Neural progenitor cell (in vitro differentiated cells): ENCODE measurements at regions not wholly inside any gene's neighbourhood (a gene's known extent, or its start where the extent isn't known, plus 50 kb on each side); places are given as distances from the start of the nearest gene placed in this dataset.

Source experiments
- DNase-seq: peaks from one replicate; pipeline ENCODE4 v3.0.0-alpha.2; 2016; ENCODE audit warnings: low spot score
- H2AFZ ChIP-seq: fragments of 200-600 bp; sonication (generic); replicated peaks from 2 replicates; pipeline ENCODE4 v1.6.1; 2016; ENCODE audit warnings: antibody characterized with exemption
- H3F3A ChIP-seq: fragments of 200-600 bp; sonication (generic); 2 replicates; pipeline ENCODE4 v1.6.1; 2016; ENCODE audit warnings: antibody characterized with exemption, low read depth
- H3K27ac ChIP-seq: fragments of 200-600 bp; sonication (generic); 2 replicates; pipeline ENCODE4 v1.5.1; 2016; ENCODE audit warnings: mild to moderate bottlenecking
- H3K27me3 ChIP-seq: fragments of 200-600 bp; sonication (generic); 2 replicates; pipeline ENCODE4 v1.6.1; 2016; ENCODE audit warnings: mild to moderate bottlenecking, moderate library complexity
- H3K36me3 ChIP-seq: fragments of 200-600 bp; sonication (generic); 2 replicates; pipeline ENCODE4 v1.5.1; 2016
- H3K4me1 ChIP-seq: fragments of 200-600 bp; sonication (generic); 2 replicates; pipeline ENCODE4 v1.6.1; 2016; ENCODE audit warnings: mixed run types
- H3K4me2 ChIP-seq: fragments of 200-600 bp; sonication (generic); 2 replicates; pipeline ENCODE4 v1.6.1; 2016
- H3K4me3 ChIP-seq: fragments of 200-600 bp; sonication (generic); 2 replicates; pipeline ENCODE4 v1.5.1; 2016
- H3K79me2 ChIP-seq: fragments of 200-600 bp; sonication (generic); 2 replicates; pipeline ENCODE4 v1.6.1; 2016; ENCODE audit warnings: low read depth
- H3K9ac ChIP-seq: fragments of 200-600 bp; sonication (generic); 2 replicates; pipeline ENCODE4 v1.6.1; 2016
- H3K9me3 ChIP-seq: fragments of 200-600 bp; sonication (generic); 2 replicates; pipeline ENCODE4 v1.5.1; 2016; ENCODE audit warnings: low read depth
- H4K20me1 ChIP-seq: fragments of 200-600 bp; sonication (generic); 2 replicates; pipeline ENCODE4 v1.6.1; 2016; ENCODE audit warnings: low read depth
- H3K27ac Mint-ChIP-seq: 3 replicates; pipeline ENCODE4 v1.8.0; 2021; ENCODE audit warnings: mixed read lengths
- H3K27me3 Mint-ChIP-seq: 2 replicates; pipeline ENCODE4 v1.8.0; 2022; ENCODE audit warnings: low read depth, mild to moderate bottlenecking, inconsistent platforms, moderate library complexity, mixed read lengths; ENCODE audit not compliant: insufficient read depth
- H3K36me3 Mint-ChIP-seq: 3 replicates; pipeline ENCODE4 v1.8.0; 2021; ENCODE audit warnings: mixed read lengths
- H3K4me1 Mint-ChIP-seq: 3 replicates; pipeline ENCODE4 v1.8.0; 2021; ENCODE audit warnings: mixed read lengths
- H3K4me3 Mint-ChIP-seq: 3 replicates; pipeline ENCODE4 v1.8.0; 2021; ENCODE audit warnings: mild to moderate bottlenecking, moderate library complexity, mixed read lengths
- H3K9me3 Mint-ChIP-seq: 3 replicates; pipeline ENCODE4 v1.8.0; 2020; ENCODE audit warnings: mixed read lengths
- EZH2 ChIP-seq: fragments of 200-600 bp; sonication (generic); IDR thresholded peaks from 2 replicates; pipeline ENCODE4 v1.6.1; 2017; ENCODE audit warnings: antibody characterized with exemption, mild to moderate bottlenecking, moderate library complexity
- EZH2phosphoT487 ChIP-seq: fragments of 200-600 bp; sonication (generic); IDR thresholded peaks from 2 replicates; pipeline ENCODE4 v1.6.1; 2017; ENCODE audit warnings: antibody characterized with exemption
- TF ChIP-seq, protein P1 (sequence below): fragments of 200-600 bp; sonication (generic); IDR thresholded peaks from 2 replicates; pipeline ENCODE4 v1.5.1; 2017; ENCODE audit warnings: antibody characterized with exemption, mild to moderate bottlenecking

DNA sequence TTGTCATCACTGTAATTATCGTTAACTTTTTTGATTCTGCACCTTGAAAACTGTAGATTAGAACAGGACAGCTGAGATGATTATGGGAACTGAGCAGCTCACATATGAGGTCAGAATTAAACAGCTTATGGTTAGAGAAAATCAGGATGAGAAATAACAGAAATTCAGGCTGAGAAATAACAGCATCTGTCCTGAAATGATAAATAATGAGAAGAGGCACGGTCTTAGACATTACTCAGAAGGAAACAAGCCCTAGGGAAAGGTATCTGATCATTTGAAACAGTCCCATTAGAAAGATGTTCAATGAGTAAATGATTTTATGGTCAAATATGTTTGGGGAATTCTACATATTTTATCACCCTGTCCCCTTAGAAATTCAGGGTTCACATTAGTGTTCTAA lies 65.6 kb upstream of the PCGF5 start:
- no peak for DNase-seq
- no peaks in the 10 kb centered on the region for H3K36me3 Mint-ChIP-seq
- H3K4me1 Mint-ChIP-seq: peaks cover 7% of the 10 kb centered on the region
- no peaks in the 10 kb centered on the region for H3K9me3 ChIP-seq
- no peak overlapping the region for H3K9ac ChIP-seq
- H3K4me3 Mint-ChIP-seq: no peak overlapping the region
- H3K4me1 ChIP-seq: peaks cover 16% of the 10 kb centered on the region
- no peaks in the 10 kb centered on the region for H3K27me3 Mint-ChIP-seq
- H3K4me3 ChIP-seq: no peak overlapping the region
- H3K36me3 ChIP-seq: no peaks in the 10 kb centered on the region
- H3K27ac Mint-ChIP-seq: no peak overlapping the region
- TF ChIP-seq EZH2 (no peak), EZH2phosphoT487 (no peak)
- TF ChIP-seq, protein P1, sequence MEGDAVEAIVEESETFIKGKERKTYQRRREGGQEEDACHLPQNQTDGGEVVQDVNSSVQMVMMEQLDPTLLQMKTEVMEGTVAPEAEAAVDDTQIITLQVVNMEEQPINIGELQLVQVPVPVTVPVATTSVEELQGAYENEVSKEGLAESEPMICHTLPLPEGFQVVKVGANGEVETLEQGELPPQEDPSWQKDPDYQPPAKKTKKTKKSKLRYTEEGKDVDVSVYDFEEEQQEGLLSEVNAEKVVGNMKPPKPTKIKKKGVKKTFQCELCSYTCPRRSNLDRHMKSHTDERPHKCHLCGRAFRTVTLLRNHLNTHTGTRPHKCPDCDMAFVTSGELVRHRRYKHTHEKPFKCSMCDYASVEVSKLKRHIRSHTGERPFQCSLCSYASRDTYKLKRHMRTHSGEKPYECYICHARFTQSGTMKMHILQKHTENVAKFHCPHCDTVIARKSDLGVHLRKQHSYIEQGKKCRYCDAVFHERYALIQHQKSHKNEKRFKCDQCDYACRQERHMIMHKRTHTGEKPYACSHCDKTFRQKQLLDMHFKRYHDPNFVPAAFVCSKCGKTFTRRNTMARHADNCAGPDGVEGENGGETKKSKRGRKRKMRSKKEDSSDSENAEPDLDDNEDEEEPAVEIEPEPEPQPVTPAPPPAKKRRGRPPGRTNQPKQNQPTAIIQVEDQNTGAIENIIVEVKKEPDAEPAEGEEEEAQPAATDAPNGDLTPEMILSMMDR: no peak
- no peaks in the 10 kb centered on the region for H3K79me2 ChIP-seq
- no peaks in the 10 kb centered on the region for H4K20me1 ChIP-seq
- no peak overlapping the region for H3K4me2 ChIP-seq
- H3K27ac ChIP-seq: no peak overlapping the region
- H3K9me3 Mint-ChIP-seq: no peaks in the 10 kb centered on the region
- no peak overlapping the region for H2AFZ ChIP-seq
- peaks cover 46% of the 10 kb centered on the region for H3K27me3 ChIP-seq
- H3F3A ChIP-seq: no peaks in the 10 kb centered on the region

DNA sequence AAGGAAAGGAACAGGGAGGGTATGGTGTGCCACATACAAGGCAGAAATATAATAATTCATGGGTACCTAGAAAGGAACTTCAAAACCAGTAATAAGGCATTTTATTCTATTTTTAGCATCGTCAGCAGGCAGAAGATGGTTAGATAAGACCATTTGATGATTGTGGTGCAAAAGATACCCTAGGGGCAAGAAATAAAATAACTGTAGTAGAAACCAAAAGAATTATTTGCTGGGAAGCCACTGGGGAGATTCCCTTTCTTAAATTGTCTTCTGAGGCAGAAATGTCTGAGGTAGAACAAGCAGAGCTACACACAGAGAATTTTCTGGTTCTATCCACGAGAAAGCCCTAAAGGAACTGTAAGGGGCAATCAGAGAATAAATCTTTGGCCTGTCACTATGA lies 64.3 kb upstream of the PCGF5 start:
- Histone ChIP-seq H3K9ac (no peak overlapping the region), H3K36me3 (no peaks in the 10 kb centered on the region), H3K4me3 (no peak overlapping the region), H3K27me3 (peaks cover 60% of the 10 kb centered on the region), H3K4me2 (no peak overlapping the region), H3K9me3 (no peaks in the 10 kb centered on the region), H4K20me1 (no peaks in the 10 kb centered on the region), H3F3A (no peaks in the 10 kb centered on the region), H3K27ac (no peak overlapping the region), H3K79me2 (no peaks in the 10 kb centered on the region), H3K4me1 (peaks cover 17% of the 10 kb centered on the region), H2AFZ (no peak overlapping the region)
- TF ChIP-seq EZH2: no peak
- TF ChIP-seq, protein P1: no peak
- no peak for TF ChIP-seq EZH2phosphoT487
- Mint-ChIP-seq H3K27me3 (no peaks in the 10 kb centered on the region), H3K4me3 (no peak overlapping the region), H3K9me3 (no peaks in the 10 kb centered on the region), H3K27ac (no peak overlapping the region), H3K4me1 (peaks cover 7% of the 10 kb centered on the region), H3K36me3 (no peaks in the 10 kb centered on the region)
- no peak for DNase-seq

DNA sequence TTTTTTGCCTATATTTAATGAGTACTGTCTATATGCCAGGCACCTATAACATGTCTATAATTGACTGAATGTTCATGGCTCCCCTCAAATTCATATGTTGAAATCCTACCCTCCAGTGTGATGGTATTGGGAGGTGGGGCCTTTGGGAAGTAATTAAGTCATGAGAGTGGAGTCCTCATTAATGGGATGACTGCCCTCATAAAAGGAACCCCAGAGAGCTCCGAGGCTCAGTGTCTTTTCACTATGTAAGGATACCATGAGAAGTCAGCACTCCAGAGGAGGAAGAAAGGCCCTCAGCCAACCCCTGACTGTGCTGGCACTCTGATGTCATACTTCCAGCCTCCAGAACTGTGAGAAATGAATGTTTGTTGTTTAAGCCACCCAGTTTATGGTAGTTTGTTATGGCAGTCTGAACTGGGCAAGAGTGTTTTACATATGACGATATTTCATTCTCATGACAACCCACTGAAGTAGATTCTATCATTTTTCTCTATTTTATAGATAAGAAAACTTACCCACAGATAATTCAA lies 61.1 kb upstream of the PCGF5 start:
- Histone ChIP-seq H4K20me1 (peaks cover 1% of the 10 kb centered on the region), H3K27me3 (peaks cover 90% of the 10 kb centered on the region), H3K27ac (no peak overlapping the region), H3F3A (peaks cover 5% of the 10 kb centered on the region), H3K36me3 (no peaks in the 10 kb centered on the region), H3K9ac (no peak overlapping the region), H3K4me2 (no peak overlapping the region), H3K4me1 (peaks cover 22% of the 10 kb centered on the region), H3K9me3 (no peaks in the 10 kb centered on the region), H3K4me3 (no peak overlapping the region), H3K79me2 (no peaks in the 10 kb centered on the region), H2AFZ (no peak overlapping the region)
- no peaks in the 10 kb centered on the region for H3K36me3 Mint-ChIP-seq
- peaks cover 8% of the 10 kb centered on the region for H3K27me3 Mint-ChIP-seq
- no peak overlapping the region for H3K4me3 Mint-ChIP-seq
- H3K4me1 Mint-ChIP-seq: peaks cover 18% of the 10 kb centered on the region
- H3K27ac Mint-ChIP-seq: no peak overlapping the region
- H3K9me3 Mint-ChIP-seq: no peaks in the 10 kb centered on the region
- TF ChIP-seq EZH2 (no peak), EZH2phosphoT487 (no peak)
- TF ChIP-seq, protein P1: no peak
- peak; percentile 44 for DNase-seq
